Astrocyte (in vitro differentiated cells and primary cell): ENCODE measurements at regions not wholly inside any gene's neighbourhood (a gene's known extent, or its start where the extent isn't known, plus 50 kb on each side); places are given as distances from the start of the nearest gene placed in this dataset.

Experiments used
- DNase-seq: peaks from one replicate; pipeline ENCODE4 v3.0.0-alpha.2; 2010; ENCODE audit warnings: low read depth
- FAIRE-seq: peaks from 2 replicates; lab custom pipeline; 2011; peaks lifted over from hg19 to GRCh38; lab: Jason Lieb, UNC
- H2AFZ ChIP-seq: 2 replicates; pipeline ENCODE4 v1.6.0; 2012; ENCODE audit warnings: low read depth, low read length, inconsistent platforms
- H3K27ac ChIP-seq: 2 replicates; pipeline ENCODE4 v1.5.1; 2011; ENCODE audit warnings: low read depth, low read length, inconsistent platforms
- H3K27me3 ChIP-seq: 2 replicates; pipeline ENCODE4 v1.6.0; 2011; ENCODE audit warnings: low read length, inconsistent platforms; ENCODE audit not compliant: insufficient read depth
- H3K36me3 ChIP-seq: 2 replicates; pipeline ENCODE4 v1.5.1; 2011; ENCODE audit warnings: low read length, inconsistent platforms; ENCODE audit not compliant: insufficient read depth
- H3K4me1 ChIP-seq: 2 replicates; pipeline ENCODE4 v1.5.1; 2011; ENCODE audit warnings: low read length, inconsistent platforms; ENCODE audit not compliant: insufficient read depth
- H3K4me2 ChIP-seq: 2 replicates; pipeline ENCODE4 v1.6.0; 2012; ENCODE audit warnings: low read length, inconsistent platforms
- H3K4me3 ChIP-seq: 2 replicates; pipeline ENCODE4 v1.5.1; 2011; ENCODE audit warnings: low read depth, mild to moderate bottlenecking, low read length, inconsistent platforms; ENCODE audit not compliant: insufficient read depth
- H3K79me2 ChIP-seq: 2 replicates; pipeline ENCODE4 v1.6.0; 2012; ENCODE audit warnings: mild to moderate bottlenecking, low read length, inconsistent platforms; ENCODE audit not compliant: insufficient read depth
- H3K9ac ChIP-seq: 2 replicates; pipeline ENCODE4 v1.6.0; 2012; ENCODE audit warnings: mild to moderate bottlenecking, low read length, inconsistent platforms
- H3K9me3 ChIP-seq: 2 replicates; pipeline ENCODE4 v1.5.1; 2012; ENCODE audit warnings: low read depth, mild to moderate bottlenecking, low read length, inconsistent platforms; ENCODE audit not compliant: insufficient read depth
- H4K20me1 ChIP-seq: 2 replicates; pipeline ENCODE4 v1.6.0; 2012; ENCODE audit warnings: low read length, inconsistent platforms; ENCODE audit not compliant: insufficient read depth
- H3K27ac Mint-ChIP-seq: one replicate; pipeline ENCODE4 v1.8.0; 2021; ENCODE audit warnings: mild to moderate bottlenecking, mixed read lengths; ENCODE audit not compliant: unreplicated experiment
- H3K27me3 Mint-ChIP-seq: one replicate; pipeline ENCODE4 v1.8.0; 2021; ENCODE audit warnings: low read depth, mixed read lengths; ENCODE audit not compliant: unreplicated experiment
- H3K36me3 Mint-ChIP-seq: one replicate; pipeline ENCODE4 v1.8.0; 2021; ENCODE audit warnings: low read depth, mixed read lengths; ENCODE audit not compliant: unreplicated experiment
- H3K4me1 Mint-ChIP-seq: one replicate; pipeline ENCODE4 v1.8.0; 2021; ENCODE audit warnings: low read depth, mixed read lengths; ENCODE audit not compliant: unreplicated experiment
- H3K4me3 Mint-ChIP-seq: one replicate; pipeline ENCODE4 v1.8.0; 2021; ENCODE audit warnings: mild to moderate bottlenecking, moderate library complexity, mixed read lengths; ENCODE audit not compliant: unreplicated experiment
- H3K9me3 Mint-ChIP-seq: one replicate; pipeline ENCODE4 v1.8.0; 2021; ENCODE audit warnings: mild to moderate bottlenecking, mixed read lengths; ENCODE audit not compliant: unreplicated experiment
- EZH2 ChIP-seq: IDR thresholded peaks from 2 replicates; pipeline ENCODE4 v1.6.1; 2012; ENCODE audit warnings: mild to moderate bottlenecking, low read length, inconsistent platforms; ENCODE audit not compliant: insufficient read depth
- TF ChIP-seq, protein P1 (sequence below): IDR thresholded peaks from 2 replicates; pipeline ENCODE4 v1.5.1; 2011; ENCODE audit warnings: low read depth, mild to moderate bottlenecking, inconsistent platforms, low read length, moderate library complexity; ENCODE audit not compliant: insufficient read depth

DNA sequence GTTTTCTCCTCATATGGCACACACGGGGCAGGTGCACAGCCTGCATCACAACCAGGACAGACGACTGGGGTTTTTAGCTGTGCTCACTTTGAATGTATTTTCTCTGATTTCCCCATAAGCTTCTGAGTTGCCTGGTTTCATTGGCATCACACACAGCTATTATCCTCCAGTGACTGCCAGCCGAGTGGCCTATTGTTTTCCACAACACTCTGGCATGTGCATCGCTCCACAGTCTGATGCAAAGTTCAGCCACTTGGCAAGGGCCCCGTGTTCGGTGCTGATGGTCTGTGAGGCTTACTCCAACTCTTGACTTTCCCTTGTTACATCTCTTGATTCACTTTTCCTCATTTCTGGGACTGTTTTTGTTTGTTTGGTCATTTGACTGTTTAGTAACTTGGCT is 593.1 kb downstream of the CBLN2 start:
- Mint-ChIP-seq H3K9me3 (peaks cover 5% of the 10 kb centered on the region), H3K4me1 (no peaks in the 10 kb centered on the region), H3K27ac (no peak overlapping the region), H3K36me3 (no peaks in the 10 kb centered on the region), H3K4me3 (no peak overlapping the region), H3K27me3 (no peaks in the 10 kb centered on the region)
- no peaks in the 10 kb centered on the region for H3K9me3 ChIP-seq
- H3K27me3 ChIP-seq, result no peaks in the 10 kb centered on the region
- H3K36me3 ChIP-seq, result no peaks in the 10 kb centered on the region
- no peak overlapping the region for H3K9ac ChIP-seq
- no peak overlapping the region for H3K27ac ChIP-seq
- H3K4me1 ChIP-seq, result no peaks in the 10 kb centered on the region
- FAIRE-seq (no peak), DNase-seq (no peak)
- no peaks in the 10 kb centered on the region for H4K20me1 ChIP-seq
- H3K4me2 ChIP-seq, result no peak overlapping the region
- H2AFZ ChIP-seq, result no peak overlapping the region
- H3K4me3 ChIP-seq, result no peak overlapping the region
- H3K79me2 ChIP-seq, result no peaks in the 10 kb centered on the region
- no peak for TF ChIP-seq EZH2
- TF ChIP-seq, protein P1, sequence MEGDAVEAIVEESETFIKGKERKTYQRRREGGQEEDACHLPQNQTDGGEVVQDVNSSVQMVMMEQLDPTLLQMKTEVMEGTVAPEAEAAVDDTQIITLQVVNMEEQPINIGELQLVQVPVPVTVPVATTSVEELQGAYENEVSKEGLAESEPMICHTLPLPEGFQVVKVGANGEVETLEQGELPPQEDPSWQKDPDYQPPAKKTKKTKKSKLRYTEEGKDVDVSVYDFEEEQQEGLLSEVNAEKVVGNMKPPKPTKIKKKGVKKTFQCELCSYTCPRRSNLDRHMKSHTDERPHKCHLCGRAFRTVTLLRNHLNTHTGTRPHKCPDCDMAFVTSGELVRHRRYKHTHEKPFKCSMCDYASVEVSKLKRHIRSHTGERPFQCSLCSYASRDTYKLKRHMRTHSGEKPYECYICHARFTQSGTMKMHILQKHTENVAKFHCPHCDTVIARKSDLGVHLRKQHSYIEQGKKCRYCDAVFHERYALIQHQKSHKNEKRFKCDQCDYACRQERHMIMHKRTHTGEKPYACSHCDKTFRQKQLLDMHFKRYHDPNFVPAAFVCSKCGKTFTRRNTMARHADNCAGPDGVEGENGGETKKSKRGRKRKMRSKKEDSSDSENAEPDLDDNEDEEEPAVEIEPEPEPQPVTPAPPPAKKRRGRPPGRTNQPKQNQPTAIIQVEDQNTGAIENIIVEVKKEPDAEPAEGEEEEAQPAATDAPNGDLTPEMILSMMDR, result no peak

DNA sequence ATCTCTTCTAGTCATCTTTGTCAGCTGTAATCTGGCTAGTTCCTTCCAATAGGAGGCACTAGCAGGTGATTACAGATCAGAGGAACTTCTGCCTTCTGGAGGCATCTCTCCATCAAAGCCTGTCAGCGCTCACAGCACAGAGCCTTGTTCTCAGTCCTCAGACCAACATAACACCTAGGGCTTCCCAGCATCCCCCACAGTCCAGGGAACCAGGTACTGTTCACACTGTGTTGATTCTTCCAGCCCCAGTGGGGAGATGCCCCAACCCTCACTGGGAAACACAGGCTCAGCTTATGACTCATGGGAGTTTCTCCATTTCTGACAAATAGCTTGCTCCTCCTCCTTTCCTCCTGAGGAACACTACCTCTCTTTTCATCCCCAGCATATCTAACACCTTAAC is 601.7 kb downstream of the CBLN2 start:
- Histone ChIP-seq H3K4me3 (no peak overlapping the region), H3K27me3 (no peaks in the 10 kb centered on the region), H2AFZ (no peak overlapping the region), H3K27ac (no peak overlapping the region), H3K79me2 (no peaks in the 10 kb centered on the region), H3K4me2 (no peak overlapping the region), H3K4me1 (no peaks in the 10 kb centered on the region), H3K9me3 (no peaks in the 10 kb centered on the region), H3K9ac (no peak overlapping the region), H3K36me3 (no peaks in the 10 kb centered on the region), H4K20me1 (no peaks in the 10 kb centered on the region)
- Mint-ChIP-seq H3K27ac (no peak overlapping the region), H3K27me3 (no peaks in the 10 kb centered on the region), H3K4me1 (no peaks in the 10 kb centered on the region), H3K9me3 (peaks cover 5% of the 10 kb centered on the region), H3K4me3 (no peak overlapping the region), H3K36me3 (no peaks in the 10 kb centered on the region)
- DNase-seq (no peak), FAIRE-seq (no peak)
- TF ChIP-seq, protein P1, result no peak
- no peak for TF ChIP-seq EZH2

DNA sequence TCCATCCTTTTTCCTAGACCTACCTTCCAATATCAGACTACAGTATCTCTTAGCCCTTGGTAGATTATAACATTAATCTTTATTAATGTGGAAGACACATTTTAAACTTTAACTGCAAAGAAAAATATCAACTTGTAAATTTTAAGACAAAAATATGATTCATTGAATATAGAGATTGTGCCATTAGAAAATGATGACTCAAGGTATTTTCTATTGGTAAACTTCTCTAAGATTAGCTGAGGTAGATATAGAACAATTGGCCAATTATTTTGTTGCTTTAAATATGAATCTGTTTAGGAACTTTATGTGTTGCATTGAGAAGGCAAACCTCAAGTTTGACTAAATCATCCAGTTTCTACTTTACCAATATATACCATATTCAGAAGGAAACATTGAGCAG is 604.7 kb downstream of the CBLN2 start:
- no peaks in the 10 kb centered on the region for H3K79me2 ChIP-seq
- TF ChIP-seq, protein P1, result no peak
- TF ChIP-seq EZH2, result no peak
- H3K4me1 ChIP-seq, result no peaks in the 10 kb centered on the region
- Mint-ChIP-seq H3K36me3 (no peaks in the 10 kb centered on the region), H3K27me3 (no peaks in the 10 kb centered on the region), H3K27ac (no peak overlapping the region), H3K4me1 (no peaks in the 10 kb centered on the region), H3K9me3 (peaks cover 3% of the 10 kb centered on the region), H3K4me3 (no peak overlapping the region)
- no peaks in the 10 kb centered on the region for H3K27me3 ChIP-seq
- no peak overlapping the region for H3K27ac ChIP-seq
- H3K4me2 ChIP-seq, result no peak overlapping the region
- no peak overlapping the region for H3K4me3 ChIP-seq
- DNase-seq, result no peak
- FAIRE-seq, result no peak
- no peaks in the 10 kb centered on the region for H3K36me3 ChIP-seq
- no peak overlapping the region for H3K9ac ChIP-seq
- H4K20me1 ChIP-seq, result no peaks in the 10 kb centered on the region
- no peaks in the 10 kb centered on the region for H3K9me3 ChIP-seq
- no peak overlapping the region for H2AFZ ChIP-seq
